GM23338 (cell line): ENCODE measurements at regions not wholly inside any gene's neighbourhood (a gene's known extent, or its start where the extent isn't known, plus 50 kb on each side); places are given as distances from the start of the nearest gene placed in this dataset.

Experiments
- ATAC-seq: fragments of 200-7000 bp; cut with Tn5 transposase; 3 replicates; pipeline ENCODE4 v1.9.1; 2020
- DNase-seq: peaks from one replicate; pipeline ENCODE4 v3.0.0-alpha.2; 2015; ENCODE audit warnings: low spot score
- H2AFZ ChIP-seq: fragments of 200-600 bp; sonication (generic); 2 replicates; pipeline ENCODE4 v1.8.0; 2016; ENCODE audit warnings: antibody characterized with exemption, mild to moderate bottlenecking, moderate library complexity
- H3F3A ChIP-seq: fragments of 200-600 bp; sonication (generic); replicated peaks from 2 replicates; pipeline ENCODE4 v1.8.0; 2017; ENCODE audit warnings: antibody characterized with exemption, mixed run types, low read depth
- H3K27ac ChIP-seq: fragments of 200-600 bp; sonication (generic); 2 replicates; pipeline ENCODE4 v1.6.1; 2016; ENCODE audit warnings: low read depth
- H3K27me3 ChIP-seq: fragments of 200-600 bp; sonication (generic); 2 replicates; pipeline ENCODE4 v1.8.0; 2016; ENCODE audit warnings: mild to moderate bottlenecking, mixed run types, moderate library complexity; ENCODE audit not compliant: insufficient read depth
- H3K36me3 ChIP-seq: fragments of 200-600 bp; sonication (generic); 2 replicates; pipeline ENCODE4 v1.8.0; 2016; ENCODE audit warnings: mild to moderate bottlenecking; ENCODE audit not compliant: insufficient read depth
- H3K4me1 ChIP-seq: fragments of 200-600 bp; sonication (generic); 2 replicates; pipeline ENCODE4 v1.8.0; 2016; ENCODE audit warnings: mild to moderate bottlenecking, moderate library complexity; ENCODE audit not compliant: insufficient read depth
- H3K4me2 ChIP-seq: fragments of 200-600 bp; sonication (generic); 2 replicates; pipeline ENCODE4 v1.7.1; 2017; ENCODE audit warnings: mixed run types
- H3K4me3 ChIP-seq: fragments of 200-600 bp; sonication (generic); 2 replicates; pipeline ENCODE4 v1.6.1; 2016; ENCODE audit warnings: mixed run types
- H3K79me2 ChIP-seq: fragments of 200-600 bp; sonication (generic); replicated peaks from 2 replicates; pipeline ENCODE4 v1.8.0; 2017; ENCODE audit warnings: mild to moderate bottlenecking; ENCODE audit not compliant: insufficient read depth
- H3K9me2 ChIP-seq: fragments of 200-600 bp; sonication (generic); 2 replicates; pipeline ENCODE4 v1.8.0; 2017; ENCODE audit not compliant: insufficient read depth
- H4K20me1 ChIP-seq: fragments of 200-600 bp; sonication (generic); replicated peaks from 2 replicates; pipeline ENCODE4 v1.8.0; 2017; ENCODE audit warnings: mild to moderate bottlenecking; ENCODE audit not compliant: insufficient read depth
- H3K27ac Mint-ChIP-seq: 2 replicates; pipeline ENCODE4 v1.8.0; 2020; ENCODE audit warnings: inconsistent platforms, mild to moderate bottlenecking, moderate library complexity, mixed read lengths
- H3K27me3 Mint-ChIP-seq: 3 replicates; pipeline ENCODE4 v1.8.0; 2022; ENCODE audit warnings: low read depth, mild to moderate bottlenecking, moderate library complexity, mixed read lengths, inconsistent platforms; ENCODE audit not compliant: insufficient read depth, poor library complexity
- H3K36me3 Mint-ChIP-seq: 3 replicates; pipeline ENCODE4 v1.8.0; 2021; ENCODE audit warnings: low read depth, mild to moderate bottlenecking, inconsistent platforms, moderate library complexity, mixed read lengths
- H3K4me1 Mint-ChIP-seq: 3 replicates; pipeline ENCODE4 v1.8.0; 2020; ENCODE audit warnings: mild to moderate bottlenecking, inconsistent platforms, mixed read lengths
- H3K4me3 Mint-ChIP-seq: 3 replicates; pipeline ENCODE4 v1.8.0; 2021; ENCODE audit warnings: moderate library complexity, mild to moderate bottlenecking, inconsistent platforms, mixed read lengths
- H3K9me3 Mint-ChIP-seq: 3 replicates; pipeline ENCODE4 v1.8.0; 2020; ENCODE audit warnings: moderate library complexity, mild to moderate bottlenecking, inconsistent platforms, mixed read lengths
- CREB1 ChIP-seq: fragments of 250-450 bp; sonication (Bioruptor Pico); IDR thresholded peaks from 2 replicates; pipeline ENCODE4 v1.5.0; 2020; ENCODE audit warnings: low read depth, mild to moderate bottlenecking, moderate library complexity
- ETS1 ChIP-seq: IDR thresholded peaks from 2 replicates; pipeline ENCODE4 v1.6.1; 2016; ENCODE audit warnings: antibody characterized with exemption
- EZH2 ChIP-seq: fragments of 200-600 bp; sonication (generic); IDR thresholded peaks from one replicate; pipeline ENCODE4 v1.8.0; 2017; ENCODE audit warnings: antibody characterized with exemption, mild to moderate bottlenecking, low read depth; ENCODE audit not compliant: unreplicated experiment
- EZH2phosphoT487 ChIP-seq: fragments of 200-600 bp; sonication (generic); IDR thresholded peaks from one replicate; pipeline ENCODE4 v1.8.1; 2018; ENCODE audit warnings: antibody characterized with exemption; ENCODE audit not compliant: unreplicated experiment
- JUNB ChIP-seq: IDR thresholded peaks from one replicate; pipeline ENCODE4 v1.6.1; 2016; ENCODE audit warnings: antibody characterized with exemption; ENCODE audit not compliant: unreplicated experiment
- NANOG ChIP-seq: IDR thresholded peaks from 2 replicates; pipeline ENCODE4 v1.6.1; 2016; ENCODE audit warnings: antibody characterized with exemption, borderline replicate concordance
- POLR2AphosphoS5 ChIP-seq: IDR thresholded peaks from 2 replicates; pipeline ENCODE4 v1.6.1; 2016; ENCODE audit warnings: antibody characterized with exemption, low read depth
- STAT1 ChIP-seq: IDR thresholded peaks from one replicate; pipeline ENCODE4 v1.6.1; 2016; ENCODE audit warnings: antibody characterized with exemption; ENCODE audit not compliant: unreplicated experiment
- ZNF114 ChIP-seq: fragments of 250-450 bp; sonication (Bioruptor Pico); IDR thresholded peaks from 2 replicates; pipeline ENCODE4 v1.5.0; 2020; ENCODE audit warnings: mild to moderate bottlenecking, moderate library complexity
- ZNF331 ChIP-seq: fragments of 250-450 bp; sonication (Bioruptor Pico); IDR thresholded peaks from 2 replicates; pipeline ENCODE4 v1.5.0; 2020; ENCODE audit warnings: low read depth, mild to moderate bottlenecking, moderate library complexity
- ZNF462 ChIP-seq: fragments of 250-450 bp; sonication (Bioruptor Pico); IDR thresholded peaks from 2 replicates; pipeline ENCODE4 v1.5.0; 2020; ENCODE audit warnings: mild to moderate bottlenecking, moderate library complexity
- TF ChIP-seq, protein P1 (sequence below): IDR thresholded peaks from one replicate; pipeline ENCODE4 v1.6.1; 2018; ENCODE audit warnings: antibody characterized with exemption; ENCODE audit not compliant: unreplicated experiment
- TF ChIP-seq, protein P2 (sequence below), 2 experiments: fragments of 200-600 bp in 1 of 2; sonication (generic) in 1 of 2; conservative IDR thresholded peaks; 2 replicates each; pipeline versions ENCODE4 v1.5.1 to v1.6.1; 2016 to 2017; ENCODE audit warnings: antibody characterized with exemption in 2 of 2, low read depth in 2 of 2, mild to moderate bottlenecking in 2 of 2, moderate library complexity in 1 of 2

- no peak overlapping the region for H2AFZ ChIP-seq
- no peak overlapping the region for H3K27ac ChIP-seq
- H3K27ac Mint-ChIP-seq: no peak overlapping the region
- H3K9me3 Mint-ChIP-seq: no peaks in the 10 kb centered on the region
- no peaks in the 10 kb centered on the region for H3K9me2 ChIP-seq
- H3K4me2 ChIP-seq: no peak overlapping the region
- no peak overlapping the region for H3K4me3 Mint-ChIP-seq
- no peaks in the 10 kb centered on the region for H3K36me3 ChIP-seq
- no peaks in the 10 kb centered on the region for H3K79me2 ChIP-seq
- no peaks in the 10 kb centered on the region for H3K36me3 Mint-ChIP-seq
- H3K27me3 Mint-ChIP-seq: no peaks in the 10 kb centered on the region
- no peak for TF ChIP-seq JUNB
- TF ChIP-seq EZH2: no peak
- no peak for TF ChIP-seq STAT1
- no peak for TF ChIP-seq ZNF462 (CRISPR knock-in tag)
- no peak for TF ChIP-seq CREB1 (CRISPR knock-in tag)
- TF ChIP-seq ZNF331 (CRISPR knock-in tag): no peak
- TF ChIP-seq EZH2phosphoT487: no peak
- TF ChIP-seq, protein P1, sequence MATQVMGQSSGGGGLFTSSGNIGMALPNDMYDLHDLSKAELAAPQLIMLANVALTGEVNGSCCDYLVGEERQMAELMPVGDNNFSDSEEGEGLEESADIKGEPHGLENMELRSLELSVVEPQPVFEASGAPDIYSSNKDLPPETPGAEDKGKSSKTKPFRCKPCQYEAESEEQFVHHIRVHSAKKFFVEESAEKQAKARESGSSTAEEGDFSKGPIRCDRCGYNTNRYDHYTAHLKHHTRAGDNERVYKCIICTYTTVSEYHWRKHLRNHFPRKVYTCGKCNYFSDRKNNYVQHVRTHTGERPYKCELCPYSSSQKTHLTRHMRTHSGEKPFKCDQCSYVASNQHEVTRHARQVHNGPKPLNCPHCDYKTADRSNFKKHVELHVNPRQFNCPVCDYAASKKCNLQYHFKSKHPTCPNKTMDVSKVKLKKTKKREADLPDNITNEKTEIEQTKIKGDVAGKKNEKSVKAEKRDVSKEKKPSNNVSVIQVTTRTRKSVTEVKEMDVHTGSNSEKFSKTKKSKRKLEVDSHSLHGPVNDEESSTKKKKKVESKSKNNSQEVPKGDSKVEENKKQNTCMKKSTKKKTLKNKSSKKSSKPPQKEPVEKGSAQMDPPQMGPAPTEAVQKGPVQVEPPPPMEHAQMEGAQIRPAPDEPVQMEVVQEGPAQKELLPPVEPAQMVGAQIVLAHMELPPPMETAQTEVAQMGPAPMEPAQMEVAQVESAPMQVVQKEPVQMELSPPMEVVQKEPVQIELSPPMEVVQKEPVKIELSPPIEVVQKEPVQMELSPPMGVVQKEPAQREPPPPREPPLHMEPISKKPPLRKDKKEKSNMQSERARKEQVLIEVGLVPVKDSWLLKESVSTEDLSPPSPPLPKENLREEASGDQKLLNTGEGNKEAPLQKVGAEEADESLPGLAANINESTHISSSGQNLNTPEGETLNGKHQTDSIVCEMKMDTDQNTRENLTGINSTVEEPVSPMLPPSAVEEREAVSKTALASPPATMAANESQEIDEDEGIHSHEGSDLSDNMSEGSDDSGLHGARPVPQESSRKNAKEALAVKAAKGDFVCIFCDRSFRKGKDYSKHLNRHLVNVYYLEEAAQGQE: no peak
- TF ChIP-seq POLR2AphosphoS5: no peak
- TF ChIP-seq NANOG: no peak
- TF ChIP-seq ETS1: no peak
- no peak for TF ChIP-seq ZNF114
- TF ChIP-seq, protein P2, sequence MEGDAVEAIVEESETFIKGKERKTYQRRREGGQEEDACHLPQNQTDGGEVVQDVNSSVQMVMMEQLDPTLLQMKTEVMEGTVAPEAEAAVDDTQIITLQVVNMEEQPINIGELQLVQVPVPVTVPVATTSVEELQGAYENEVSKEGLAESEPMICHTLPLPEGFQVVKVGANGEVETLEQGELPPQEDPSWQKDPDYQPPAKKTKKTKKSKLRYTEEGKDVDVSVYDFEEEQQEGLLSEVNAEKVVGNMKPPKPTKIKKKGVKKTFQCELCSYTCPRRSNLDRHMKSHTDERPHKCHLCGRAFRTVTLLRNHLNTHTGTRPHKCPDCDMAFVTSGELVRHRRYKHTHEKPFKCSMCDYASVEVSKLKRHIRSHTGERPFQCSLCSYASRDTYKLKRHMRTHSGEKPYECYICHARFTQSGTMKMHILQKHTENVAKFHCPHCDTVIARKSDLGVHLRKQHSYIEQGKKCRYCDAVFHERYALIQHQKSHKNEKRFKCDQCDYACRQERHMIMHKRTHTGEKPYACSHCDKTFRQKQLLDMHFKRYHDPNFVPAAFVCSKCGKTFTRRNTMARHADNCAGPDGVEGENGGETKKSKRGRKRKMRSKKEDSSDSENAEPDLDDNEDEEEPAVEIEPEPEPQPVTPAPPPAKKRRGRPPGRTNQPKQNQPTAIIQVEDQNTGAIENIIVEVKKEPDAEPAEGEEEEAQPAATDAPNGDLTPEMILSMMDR (conservative IDR thresholded peaks at IDR 0.05; ENCODE audit: low read depth in 2 of 2): no peak
- no peaks in the 10 kb centered on the region for H3K27me3 ChIP-seq
- DNase-seq (no peak), ATAC-seq (no peak)
- H3F3A ChIP-seq: no peaks in the 10 kb centered on the region
- no peaks in the 10 kb centered on the region for H3K4me1 ChIP-seq
- no peak overlapping the region for H3K4me3 ChIP-seq
- no peaks in the 10 kb centered on the region for H3K4me1 Mint-ChIP-seq
- H4K20me1 ChIP-seq: no peaks in the 10 kb centered on the region
These were observed 161.7 kb upstream of the MAMLD1 start for GRCh38 chrX:150201391-150201790.
